Islet of Langerhans (tissue), 1 donor: ENCODE measurements at regions not wholly inside any gene's neighbourhood (a gene's known extent, or its start where the extent isn't known, plus 50 kb on each side); places are given as distances from the start of the nearest gene placed in this dataset.

ENCODE experiments used
- FAIRE-seq: peaks from one replicate; lab custom pipeline; 2011; peaks lifted over from hg19 to GRCh38; lab: Jason Lieb, UNC

GRCh38 chr10:78863140-78863905 is 205.4 kb upstream of the ZMIZ1 start:
- no peak for FAIRE-seq

DNA sequence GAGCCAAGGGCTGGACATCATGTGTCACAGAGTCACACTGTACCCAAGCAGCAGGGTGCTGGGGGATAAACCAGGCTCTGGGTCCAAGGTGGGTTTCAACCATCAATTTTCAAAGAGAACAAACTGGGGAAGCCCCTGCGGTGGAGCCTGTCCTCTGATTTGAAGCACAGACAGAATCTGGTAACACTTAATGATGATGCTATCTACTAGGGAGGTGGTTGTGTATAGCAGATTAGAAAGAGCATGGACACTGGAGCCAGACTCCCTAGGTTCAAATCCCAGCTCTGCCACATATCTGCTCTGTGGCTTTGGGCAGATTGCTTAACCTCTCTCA is 204.9 kb upstream of the ZMIZ1 start:
- FAIRE-seq = no peak

GRCh38 chr10:78864761-78865537 is 203.8 kb upstream of the ZMIZ1 start:
- FAIRE-seq = no peak

GRCh38 chr10:78865538-78865875 is 203.3 kb upstream of the ZMIZ1 start:
- no peak for FAIRE-seq

GRCh38 chr10:78865931-78866717 is 202.6 kb upstream of the ZMIZ1 start:
- FAIRE-seq = no peak

DNA sequence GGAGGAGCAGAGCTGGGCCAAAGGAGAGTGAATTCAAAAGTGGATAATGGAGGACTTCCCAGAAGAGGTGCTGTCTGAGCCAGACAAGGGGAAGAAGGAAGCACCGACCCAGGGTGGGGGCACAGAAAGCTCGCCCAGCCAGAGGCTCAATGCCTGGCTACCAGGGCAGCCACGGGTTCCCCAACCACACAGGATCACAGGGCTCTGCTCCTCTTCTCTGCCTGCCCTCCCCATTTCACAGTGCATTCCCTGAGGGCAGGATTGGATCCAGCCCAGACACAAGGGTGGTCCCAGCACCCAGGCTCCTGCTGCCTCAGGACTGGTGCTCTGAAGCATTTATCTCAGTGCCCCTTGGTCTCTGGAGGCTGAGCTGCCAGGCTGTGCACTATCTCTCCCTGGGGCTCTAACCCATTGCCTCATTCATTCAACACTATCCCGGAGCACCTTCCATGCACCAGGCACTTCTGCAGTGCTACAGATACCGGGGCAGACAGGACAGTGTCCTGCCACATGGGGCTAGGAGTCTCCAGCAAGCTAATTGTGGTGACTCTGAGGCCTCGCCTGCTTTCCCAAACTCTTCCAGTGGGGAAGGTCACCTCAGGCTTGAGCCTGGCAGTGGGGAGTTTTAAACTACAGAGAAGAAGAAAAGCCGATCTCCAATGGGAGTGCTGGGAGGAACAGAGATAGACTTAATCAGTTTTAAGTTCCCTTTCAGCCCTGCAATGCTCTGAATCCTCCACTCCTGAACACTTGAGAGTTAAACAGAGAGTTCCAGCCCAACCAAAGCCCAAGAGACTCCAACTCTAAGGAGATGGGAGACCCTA is 201.8 kb upstream of the ZMIZ1 start:
- FAIRE-seq = no peak

DNA sequence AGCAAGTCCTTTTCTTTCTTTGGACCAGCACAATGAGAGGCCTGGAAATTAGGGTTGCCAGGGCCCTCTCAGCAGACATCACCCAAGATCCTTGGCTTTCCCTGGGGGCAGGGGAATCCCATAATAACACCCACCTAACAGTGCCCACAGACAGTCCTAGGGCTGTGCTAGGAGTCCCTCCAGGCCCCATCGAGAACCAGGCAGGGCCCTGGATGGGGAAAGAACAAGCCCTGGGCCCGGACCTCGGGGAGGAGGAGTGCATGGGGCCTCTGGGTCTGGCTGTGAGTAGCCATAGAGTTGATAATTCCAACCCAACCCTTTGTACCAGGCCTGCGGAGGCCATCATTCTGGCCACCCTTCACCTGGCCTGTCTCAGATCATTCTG is 201.2 kb upstream of the ZMIZ1 start:
- no peak for FAIRE-seq

GRCh38 chr10:78868048-78868447 is 200.7 kb upstream of the ZMIZ1 start:
- FAIRE-seq = no peak

DNA sequence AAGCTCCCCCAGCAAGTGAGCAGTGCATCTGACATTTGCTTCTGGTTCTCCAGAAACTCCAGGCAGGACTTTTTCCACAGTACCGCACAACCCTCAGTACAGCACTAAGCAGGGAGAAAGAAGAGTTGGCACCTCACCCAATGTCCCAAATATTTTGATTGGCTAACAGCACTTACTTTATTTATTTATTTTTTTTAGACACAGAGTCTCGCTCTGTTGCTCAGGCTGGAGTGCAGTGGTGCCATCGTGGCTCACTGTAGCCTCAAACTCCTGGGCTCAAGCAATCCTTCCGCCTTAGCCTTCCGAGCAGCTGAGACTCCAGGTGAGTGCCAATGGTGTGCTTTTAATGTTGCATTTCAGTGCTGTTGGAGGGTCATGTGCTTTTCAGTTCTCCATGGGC is 200.3 kb upstream of the ZMIZ1 start:
- FAIRE-seq = no peak

DNA sequence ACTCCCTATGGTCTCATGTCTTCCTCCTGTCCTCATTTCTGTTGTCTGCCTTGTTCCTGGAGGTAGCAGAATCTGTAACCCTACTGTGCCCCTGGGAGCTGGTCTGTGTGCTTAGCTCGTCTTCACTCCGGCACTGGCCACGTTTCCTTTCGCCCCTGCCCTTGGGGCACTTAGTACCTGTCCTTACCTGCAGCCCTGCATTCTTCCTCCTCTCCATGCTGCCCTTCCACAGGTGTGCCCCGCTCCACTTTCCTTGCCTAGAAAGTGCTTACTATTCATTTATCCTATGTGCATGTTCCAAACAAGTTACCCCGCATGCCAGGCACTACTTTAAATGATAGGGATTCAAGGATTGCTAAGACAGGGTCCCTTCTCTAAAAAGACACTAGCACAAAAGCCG is 199.9 kb upstream of the ZMIZ1 start:
- FAIRE-seq = no peak

DNA sequence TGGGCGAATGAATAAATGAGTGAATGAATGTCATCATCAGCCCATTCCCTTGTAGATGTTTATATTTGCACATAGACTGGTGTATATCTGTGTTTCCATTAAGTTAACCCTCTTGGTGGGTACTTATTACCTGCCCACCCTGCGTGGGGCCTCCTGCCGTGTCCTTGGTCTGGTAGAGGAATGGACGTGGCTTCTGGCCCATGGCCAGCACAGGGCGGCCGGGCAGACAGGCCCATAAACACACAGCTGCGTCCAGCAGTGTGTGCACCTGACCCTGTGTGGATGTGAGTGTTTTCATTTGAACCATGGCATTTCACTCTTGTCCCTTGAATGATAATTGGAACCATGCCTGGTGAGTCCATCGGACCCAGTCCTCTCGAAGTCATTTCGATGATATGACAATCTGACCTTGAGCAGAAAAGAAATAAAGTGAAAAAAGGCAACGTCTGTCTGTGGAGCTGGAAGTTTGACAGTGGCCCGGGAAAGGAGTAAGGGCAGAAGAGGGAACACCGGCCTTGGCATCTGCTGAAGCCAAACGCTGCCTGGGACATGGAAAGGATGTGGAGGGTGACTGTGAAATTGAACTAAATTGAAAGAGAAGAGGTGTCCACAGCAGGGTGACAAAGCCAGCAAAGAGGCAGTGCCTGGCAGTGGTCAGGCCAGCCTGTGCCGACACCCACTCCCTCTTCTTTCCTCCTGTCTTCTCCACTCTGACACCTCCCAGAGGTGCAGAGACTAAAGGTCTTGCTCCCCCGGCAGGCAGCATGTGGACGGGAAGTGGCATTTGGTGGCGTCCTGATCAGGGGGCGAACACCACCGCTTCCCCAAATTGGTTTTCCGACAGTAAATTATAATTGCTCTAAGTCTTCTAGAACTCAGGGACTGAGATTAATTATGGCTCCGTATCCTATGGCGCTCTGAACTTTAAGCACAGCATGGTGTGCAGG is 199.0 kb upstream of the ZMIZ1 start:
- no peak for FAIRE-seq

GRCh38 chr10:78870458-78870857 is 198.3 kb upstream of the ZMIZ1 start:
- no peak for FAIRE-seq

DNA sequence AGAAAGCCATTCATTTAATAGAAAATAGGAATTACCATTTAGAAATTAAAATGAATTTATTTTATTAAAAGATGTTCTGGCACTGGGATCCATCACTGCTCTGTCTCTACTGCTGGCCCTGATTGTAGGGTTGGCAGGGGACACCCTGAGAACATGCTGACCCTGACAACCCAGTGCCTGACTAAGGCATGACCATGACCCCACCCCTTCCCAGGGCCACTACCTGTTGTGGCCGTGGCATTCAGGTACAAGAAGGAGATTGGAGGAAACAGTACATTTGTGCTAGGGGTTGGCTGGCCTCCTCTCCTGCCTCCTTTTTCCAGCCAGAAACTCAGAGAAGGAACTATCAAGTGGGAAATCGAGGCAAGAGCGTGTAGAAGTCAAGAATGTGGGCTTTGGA is 197.0 kb upstream of the ZMIZ1 start:
- no peak for FAIRE-seq

- no peak for FAIRE-seq
Measured at GRCh38 chr10:78873413-78873812, 195.4 kb upstream of the ZMIZ1 start.

DNA sequence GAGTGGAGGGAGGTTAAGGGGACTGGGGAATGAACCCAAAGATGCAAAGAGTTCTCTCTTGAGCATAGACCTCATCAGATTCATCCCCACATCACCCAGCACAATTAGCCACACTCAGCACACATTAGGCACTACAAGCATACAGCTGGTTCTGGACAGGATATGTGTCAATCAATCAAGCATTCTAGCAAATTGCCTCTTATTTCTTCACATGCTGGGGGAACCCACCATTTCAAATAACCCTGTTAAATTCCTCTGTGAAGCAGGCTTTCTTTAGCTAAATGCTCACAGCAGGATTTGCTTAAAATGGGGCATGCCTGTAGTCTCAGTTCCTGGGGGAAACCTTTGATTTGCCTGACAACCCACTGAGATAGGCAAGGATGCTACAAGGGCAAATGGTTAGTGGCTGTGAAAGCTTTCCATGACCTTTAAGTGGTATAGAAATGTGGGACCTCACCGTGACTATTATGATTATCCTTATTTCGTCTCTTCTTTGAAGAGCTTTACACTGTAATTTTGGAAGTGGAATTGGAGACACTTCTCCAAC is 193.4 kb upstream of the ZMIZ1 start:
- FAIRE-seq = no peak

DNA sequence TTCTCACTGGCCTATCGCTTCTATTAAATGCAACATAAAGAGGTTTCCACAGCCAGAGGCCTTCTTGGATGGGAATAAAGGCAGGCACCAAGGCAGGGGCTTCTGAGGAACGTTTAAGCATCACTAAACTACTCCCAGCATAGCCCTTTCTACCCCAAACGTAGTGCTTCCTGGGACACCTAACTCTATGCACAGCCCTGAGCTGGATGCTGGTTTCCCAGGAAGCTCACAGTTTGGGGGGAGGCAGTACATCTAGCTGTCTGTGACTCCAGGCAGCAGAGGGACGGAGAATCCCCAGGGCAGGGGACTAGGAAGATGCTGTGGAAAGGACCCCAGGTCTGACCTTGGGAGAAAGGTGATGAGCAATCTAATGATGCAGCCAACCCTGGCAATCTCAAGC is 192.8 kb upstream of the ZMIZ1 start:
- no peak for FAIRE-seq

DNA sequence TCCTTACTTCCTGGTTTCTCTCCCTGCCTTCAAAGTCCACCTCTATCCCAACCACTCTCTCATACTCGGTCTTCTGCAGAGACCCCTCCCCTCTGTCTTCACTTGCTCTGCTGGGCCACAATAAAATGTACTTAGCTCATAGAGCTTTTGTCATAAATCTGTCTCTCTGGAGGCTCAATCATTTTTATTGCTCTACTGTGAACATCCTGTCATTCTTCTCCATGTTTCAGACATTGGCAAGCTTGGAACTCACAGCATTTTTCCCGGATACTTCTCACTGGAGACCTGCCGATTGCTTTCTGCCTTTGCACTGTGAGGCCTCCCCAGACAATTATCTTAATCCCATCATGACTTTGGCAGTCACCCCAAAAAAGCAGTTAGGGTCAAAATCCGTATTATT is 192.3 kb upstream of the ZMIZ1 start:
- FAIRE-seq = no peak

DNA sequence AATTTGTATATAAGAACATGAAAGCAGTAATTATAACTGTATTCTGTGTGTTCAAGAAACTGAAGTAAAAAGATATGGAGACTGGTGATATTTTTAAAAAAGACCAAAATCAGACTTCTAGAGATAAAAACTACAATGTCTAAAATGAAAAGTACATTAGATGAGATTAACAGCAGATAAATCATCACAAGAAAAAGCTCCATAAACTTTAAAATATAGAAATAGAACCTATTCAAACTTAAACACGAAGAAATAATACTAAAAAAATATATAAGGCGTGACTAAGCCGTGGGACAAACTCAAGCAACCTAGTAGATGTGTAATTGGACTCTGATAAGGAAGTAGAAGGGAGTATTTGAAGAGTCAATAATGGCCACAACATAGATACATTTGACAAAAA is 189.1 kb upstream of the ZMIZ1 start:
- FAIRE-seq = peak; percentile 86

GRCh38 chr10:78886129-78886528 is 182.6 kb upstream of the ZMIZ1 start:
- no peak for FAIRE-seq

DNA sequence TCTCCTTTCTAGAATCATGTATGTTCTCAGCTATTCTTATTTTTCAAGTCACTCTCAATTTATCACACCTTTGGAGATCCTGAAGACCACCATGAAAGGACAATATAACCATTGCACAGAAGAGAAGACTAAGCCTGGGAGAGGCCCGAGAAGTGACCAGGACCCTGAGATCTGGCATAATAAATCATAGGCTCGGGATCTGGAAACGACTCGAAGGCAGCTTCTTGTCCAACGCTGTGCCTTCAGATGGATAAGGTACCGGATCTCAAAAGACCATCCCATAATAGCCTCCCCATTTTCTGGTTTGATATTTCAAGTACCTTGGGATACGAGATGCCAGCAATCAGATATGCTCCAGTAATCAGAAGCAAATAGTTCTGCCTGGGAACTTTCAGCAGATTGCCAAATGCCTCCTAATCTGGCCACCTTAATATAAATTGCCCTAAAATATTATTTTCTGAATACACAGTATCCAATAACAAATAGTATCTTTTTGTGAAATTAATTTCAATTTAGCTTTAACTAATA is 179.2 kb upstream of the ZMIZ1 start:
- FAIRE-seq = no peak

DNA sequence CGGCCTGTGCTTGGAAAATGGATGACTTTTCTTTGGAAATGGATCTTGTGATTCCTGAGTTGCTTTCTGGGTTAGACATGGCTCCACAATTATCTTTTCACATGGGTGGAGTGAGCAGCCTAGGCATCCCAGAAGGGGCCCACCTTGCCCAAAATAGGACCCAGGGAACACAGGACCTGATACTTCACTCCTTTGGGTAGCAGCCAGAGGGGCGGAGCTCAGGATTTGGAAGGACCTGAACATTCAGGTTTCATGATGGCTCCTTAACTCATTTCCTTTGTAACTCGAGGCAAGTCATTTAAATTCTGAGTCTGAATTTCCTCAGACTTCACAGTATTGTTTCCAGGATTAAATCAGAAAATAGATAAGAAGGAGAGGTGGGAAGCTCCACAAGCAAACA is 178.3 kb upstream of the ZMIZ1 start:
- no peak for FAIRE-seq
